ENCODE measurements at regions not wholly inside any gene's neighbourhood (a gene's known extent, or its start where the extent isn't known, plus 50 kb on each side); places are given as distances from the start of the nearest gene placed in this dataset.
"Not testable (repeated sequence)": the region's sequence is repeated elsewhere in the genome, so short reads cannot be mapped to it uniquely, and the experiment has no call there.

GRCh38 chr9:115680231-115680630 lies 473.4 kb upstream of the PAPPA start:
- DNase-seq: no peak

- DNase-seq: no peak
Observed at GRCh38 chr9:115681585-115681984, 472.0 kb upstream of the PAPPA start.

GRCh38 chr9:115686069-115686468 lies 467.5 kb upstream of the PAPPA start:
- DNase-seq: no peak

- DNase-seq: no peak
Observed at GRCh38 chr9:115687356-115687755, 466.2 kb upstream of the PAPPA start.

- DNase-seq: no peak
Observed at GRCh38 chr9:115689331-115689730, 464.3 kb upstream of the PAPPA start.

- DNase-seq: no peak
Observed at GRCh38 chr9:115690786-115691496, 462.6 kb upstream of the PAPPA start.

GRCh38 chr9:115691693-115692092 lies 461.9 kb upstream of the PAPPA start:
- DNase-seq: no peak

- not testable (repeated sequence) for DNase-seq
Observed at GRCh38 chr9:115692868-115693267, 460.7 kb upstream of the PAPPA start.

- no peak for DNase-seq
Observed at GRCh38 chr9:115694014-115694413, 459.6 kb upstream of the PAPPA start.

GRCh38 chr9:115694991-115695390 lies 458.6 kb upstream of the PAPPA start:
- DNase-seq: no peak

- no peak for DNase-seq
Observed at GRCh38 chr9:115712981-115713380, 440.6 kb upstream of the PAPPA start.

- no peak for DNase-seq
Observed at GRCh38 chr9:115715666-115716065, 437.9 kb upstream of the PAPPA start.

- no peak for DNase-seq
Observed at GRCh38 chr9:115717298-115717697, 436.3 kb upstream of the PAPPA start.

GRCh38 chr9:115717711-115718173 lies 435.8 kb upstream of the PAPPA start:
- DNase-seq: no peak

- no peak for DNase-seq
Observed at GRCh38 chr9:115730396-115730795, 423.2 kb upstream of the PAPPA start.

GRCh38 chr9:115730845-115731244 lies 422.7 kb upstream of the PAPPA start:
- no peak for DNase-seq

- DNase-seq: no peak
Observed at GRCh38 chr9:115733318-115734110, 420.1 kb upstream of the PAPPA start.

GRCh38 chr9:115739096-115739875 lies 414.3 kb upstream of the PAPPA start:
- DNase-seq: no peak

- no peak for DNase-seq
Observed at GRCh38 chr9:115740986-115741385, 412.6 kb upstream of the PAPPA start.

- no peak for DNase-seq
Observed at GRCh38 chr9:115743709-115744605, 409.6 kb upstream of the PAPPA start.

- DNase-seq: no peak
Observed at GRCh38 chr9:115746496-115746895, 407.1 kb upstream of the PAPPA start.

GRCh38 chr9:115747731-115748130 lies 405.9 kb upstream of the PAPPA start:
- no peak for DNase-seq

All from NCI-H2171 (cell line).